ENCODE measurements at regions not wholly inside any gene's neighbourhood (a gene's known extent, or its start where the extent isn't known, plus 50 kb on each side); places are given as distances from the start of the nearest gene placed in this dataset.

GRCh38 chr2:104050656-104051242 lies 803.2 kb upstream of the POU3F3 start:
- TF ChIP-seq ZFP30 (CRISPR knock-in tag; IDR thresholded peaks at IDR 0.05) (no peak), ZC3H10 (CRISPR knock-in tag; IDR thresholded peaks at IDR 0.05) (no peak), ARNTL (CRISPR knock-in tag; IDR thresholded peaks at IDR 0.05; ENCODE audit: borderline replicate concordance, low read depth) (no peak), GLIS3 (CRISPR knock-in tag; IDR thresholded peaks at IDR 0.05) (no peak), PPARA (CRISPR knock-in tag; IDR thresholded peaks at IDR 0.05; ENCODE audit: borderline replicate concordance) (no peak), PATZ1 (CRISPR knock-in tag; IDR thresholded peaks at IDR 0.05; ENCODE audit: borderline replicate concordance) (no peak), ZFP3 (CRISPR knock-in tag; IDR thresholded peaks at IDR 0.05) (no peak), RARB (CRISPR knock-in tag; IDR thresholded peaks at IDR 0.05) (no peak), ZNF565 (CRISPR knock-in tag; conservative IDR thresholded peaks at IDR 0.05; ENCODE audit: low read depth) (no peak)

All from SK-N-SH treated with all-trans-retinoic acid at 6 μM for 48 hours (cell line).